ENCODE measurements at regions not wholly inside any gene's neighbourhood (a gene's known extent, or its start where the extent isn't known, plus 50 kb on each side); places are given as distances from the start of the nearest gene placed in this dataset.

DNA sequence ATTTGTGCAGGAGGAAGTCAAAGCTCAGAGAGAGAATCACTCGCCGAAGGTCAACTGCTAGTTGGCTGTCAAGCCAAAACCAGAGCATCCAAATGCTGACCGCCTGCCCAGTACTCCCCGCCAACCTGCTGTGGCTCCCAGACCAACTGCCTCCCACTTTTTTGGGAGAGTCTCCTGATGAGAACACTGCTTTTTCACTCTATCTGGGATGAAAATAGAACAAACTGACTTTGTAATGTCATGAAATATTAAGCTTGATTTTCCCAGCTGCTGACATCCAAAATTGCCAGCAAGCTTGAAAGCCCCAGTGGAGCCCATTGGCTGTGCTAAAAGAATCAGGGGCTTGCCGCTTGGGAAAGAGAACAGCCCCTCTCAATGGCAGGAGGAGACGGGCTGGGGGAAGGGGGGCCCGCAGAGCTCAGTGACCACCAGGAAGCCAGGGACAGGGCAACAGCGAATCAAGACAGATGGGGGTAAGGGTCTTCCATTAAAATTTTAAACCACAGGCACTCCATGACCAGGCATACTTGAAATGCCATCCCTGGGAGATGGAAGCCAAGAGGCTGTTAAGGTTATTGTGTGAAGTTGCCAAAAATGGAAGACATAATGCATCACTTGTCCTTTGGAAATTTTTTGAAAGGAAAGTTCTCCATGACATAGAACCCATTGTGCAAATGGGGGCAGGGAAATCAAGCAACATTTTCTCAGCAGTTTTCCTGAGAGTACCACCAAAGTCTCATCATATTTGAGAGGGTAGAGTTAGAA is 125.7 kb upstream of the CDH5 start:
- Histone ChIP-seq H3K4me3 (no peak overlapping the region), H3K9me3 (no peaks in the 10 kb centered on the region), H3K36me3 (no peaks in the 10 kb centered on the region), H3K4me1 (no peaks in the 10 kb centered on the region), H3K27me3 (no peaks in the 10 kb centered on the region), H3K27ac (no peak overlapping the region)
- TF ChIP-seq CTCF (IDR thresholded peaks at IDR 0.05) (no peak), POLR2AphosphoS5 (IDR thresholded peaks at IDR 0.05; ENCODE audit: insufficient read depth in 1 of 2, low read depth in 1 of 2) (no peak), POLR2A (IDR thresholded peaks at IDR 0.05) (no peak)
- intact Hi-C loops (cut with DNase I), result no loop called here
- DNase-seq (ENCODE audit: extremely low spot score in 2 of 2), result no peak

- Histone ChIP-seq H3K4me3 (no peak overlapping the region), H3K27ac (no peak overlapping the region), H3K36me3 (no peaks in the 10 kb centered on the region), H3K9me3 (no peaks in the 10 kb centered on the region), H3K27me3 (no peaks in the 10 kb centered on the region), H3K4me1 (no peaks in the 10 kb centered on the region)
- no peak for TF ChIP-seq POLR2A (IDR thresholded peaks at IDR 0.05)
- TF ChIP-seq POLR2AphosphoS5 (IDR thresholded peaks at IDR 0.05; ENCODE audit: insufficient read depth in 1 of 2, low read depth in 1 of 2), result no peak
- TF ChIP-seq CTCF (IDR thresholded peaks at IDR 0.05), result no peak
- no peak for DNase-seq (ENCODE audit: extremely low spot score in 2 of 2)
- intact Hi-C loops (cut with DNase I), result no loop called here
Observed at GRCh38 chr16:66240088-66240487, 126.4 kb upstream of the CDH5 start.

DNA sequence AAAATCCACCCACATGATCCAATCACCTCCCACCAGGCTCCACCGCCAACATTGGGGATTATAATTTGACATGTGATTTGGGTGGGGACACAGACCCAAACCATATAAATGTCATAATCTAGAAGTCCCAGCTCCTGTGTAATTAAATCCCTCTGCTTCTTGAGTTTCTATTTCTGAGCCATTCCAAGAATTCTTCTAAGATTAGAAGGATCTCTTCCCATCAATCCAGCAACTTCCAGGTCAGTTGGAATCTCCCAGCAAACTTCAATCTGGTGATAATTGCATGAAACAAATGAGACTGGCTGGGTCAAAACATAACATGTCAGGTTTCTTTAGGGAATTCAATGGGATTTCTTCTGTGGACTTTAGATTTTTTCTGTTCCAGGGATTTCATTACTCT is 127.8 kb upstream of the CDH5 start:
- DNase-seq (ENCODE audit: extremely low spot score in 2 of 2), result no peak
- intact Hi-C loops (cut with DNase I), result no loop called here

GRCh38 chr16:66236301-66236700 is 130.2 kb upstream of the CDH5 start:
- Histone ChIP-seq H3K27ac (no peak overlapping the region), H3K4me3 (no peak overlapping the region), H3K36me3 (no peaks in the 10 kb centered on the region), H3K9me3 (no peaks in the 10 kb centered on the region), H3K27me3 (no peaks in the 10 kb centered on the region), H3K4me1 (no peaks in the 10 kb centered on the region)
- no peak for TF ChIP-seq CTCF (IDR thresholded peaks at IDR 0.05)
- no peak for TF ChIP-seq POLR2A (IDR thresholded peaks at IDR 0.05)
- TF ChIP-seq POLR2AphosphoS5 (IDR thresholded peaks at IDR 0.05; ENCODE audit: insufficient read depth in 1 of 2, low read depth in 1 of 2), result no peak
- no peak for DNase-seq (ENCODE audit: extremely low spot score in 2 of 2)
- intact Hi-C loops (cut with DNase I), result no loop called here

More for the DNA sequence above, 127.8 kb upstream of the CDH5 start:
- Histone ChIP-seq H3K9me3 (no peaks in the 10 kb centered on the region), H3K36me3 (no peaks in the 10 kb centered on the region), H3K27me3 (no peaks in the 10 kb centered on the region), H3K4me3 (no peak overlapping the region), H3K4me1 (no peaks in the 10 kb centered on the region), H3K27ac (no peak overlapping the region)
- TF ChIP-seq POLR2AphosphoS5 (IDR thresholded peaks at IDR 0.05; ENCODE audit: insufficient read depth in 1 of 2, low read depth in 1 of 2) (no peak), POLR2A (IDR thresholded peaks at IDR 0.05) (no peak)

DNA sequence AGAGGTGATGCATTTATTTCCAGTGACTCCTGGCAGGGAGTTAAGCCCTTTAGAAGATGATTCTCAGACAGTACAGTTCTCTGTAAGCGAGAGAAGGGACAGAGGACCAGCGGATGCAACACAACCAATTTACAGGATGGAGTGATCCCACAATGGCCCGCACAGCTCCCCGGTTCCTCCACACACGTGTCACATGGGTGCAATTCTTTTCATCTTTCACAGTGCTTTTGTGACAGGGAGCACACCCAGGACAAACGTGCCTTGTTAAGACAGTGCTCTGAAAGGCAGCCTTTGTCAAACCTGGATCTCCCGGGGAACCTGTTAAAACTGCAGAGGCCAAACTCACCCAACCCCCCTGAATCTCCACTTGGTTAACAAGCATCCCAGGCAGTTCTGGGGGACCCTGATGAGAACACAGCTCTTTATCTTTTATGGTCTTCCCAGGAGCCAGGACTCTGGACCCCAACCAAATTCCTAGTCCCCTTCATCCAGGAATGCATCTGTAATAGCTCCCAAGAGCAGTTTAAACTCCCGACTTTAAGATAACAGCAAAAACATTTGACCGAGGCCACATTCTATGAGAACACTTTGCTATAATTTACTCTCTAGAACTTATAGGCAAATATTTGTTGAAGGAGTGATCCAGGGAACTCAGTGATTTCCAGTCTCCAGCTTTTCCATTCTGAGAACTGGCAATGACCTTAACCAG is 134.9 kb upstream of the CDH5 start:
- no peaks in the 10 kb centered on the region for H3K9me3 ChIP-seq
- DNase-seq (ENCODE audit: extremely low spot score in 2 of 2), result no peak
- no peak overlapping the region for H3K4me3 ChIP-seq
- intact Hi-C loops (cut with DNase I), result no loop called here
- no peaks in the 10 kb centered on the region for H3K27me3 ChIP-seq
- H3K27ac ChIP-seq, result no peak overlapping the region
- TF ChIP-seq POLR2AphosphoS5 (IDR thresholded peaks at IDR 0.05; ENCODE audit: insufficient read depth in 1 of 2, low read depth in 1 of 2) (no peak), POLR2A (IDR thresholded peaks at IDR 0.05) (no peak), CTCF (IDR thresholded peaks at IDR 0.05) (no peak)
- no peaks in the 10 kb centered on the region for H3K36me3 ChIP-seq
- H3K4me1 ChIP-seq, result no peaks in the 10 kb centered on the region
